ENCODE measurements at regions not wholly inside any gene's neighbourhood (a gene's known extent, or its start where the extent isn't known, plus 50 kb on each side); places are given as distances from the start of the nearest gene placed in this dataset.
"Not testable (repeated sequence)": the region's sequence is repeated elsewhere in the genome, so short reads cannot be mapped to it uniquely, and the experiment has no call there.

GRCh38 chr2:147311058-147311430, 533.8 kb upstream of the ACVR2A start:
- DNase-seq (ENCODE audit: low read depth in 4 of 4, low spot score in 1 of 4) = no peak

GRCh38 chr2:147310335-147311057, 534.3 kb upstream of the ACVR2A start:
- DNase-seq (ENCODE audit: low read depth in 4 of 4, low spot score in 1 of 4) = no peak

GRCh38 chr2:147297820-147298219, 547.0 kb upstream of the ACVR2A start:
- peak in 1 of 4 experiments; percentile 1 for DNase-seq (ENCODE audit: low read depth in 4 of 4, low spot score in 1 of 4)

GRCh38 chr2:147294825-147295392, 549.9 kb upstream of the ACVR2A start:
- DNase-seq (ENCODE audit: low read depth in 4 of 4, low spot score in 1 of 4) = no peak

GRCh38 chr2:147293991-147294824, 550.6 kb upstream of the ACVR2A start:
- DNase-seq (ENCODE audit: low read depth in 4 of 4, low spot score in 1 of 4) = no peak

GRCh38 chr2:147288131-147288530, 556.7 kb upstream of the ACVR2A start:
- DNase-seq (ENCODE audit: low read depth in 4 of 4, low spot score in 1 of 4) = no peak

- no peak for DNase-seq (ENCODE audit: low read depth in 4 of 4, low spot score in 1 of 4)
Measured at GRCh38 chr2:147275943-147276342, 568.9 kb upstream of the ACVR2A start.

GRCh38 chr2:147273628-147274027, 571.2 kb upstream of the ACVR2A start:
- DNase-seq (ENCODE audit: low read depth in 4 of 4, low spot score in 1 of 4) = no peak

- no peak for DNase-seq (ENCODE audit: low read depth in 4 of 4, low spot score in 1 of 4)
Measured at GRCh38 chr2:147273106-147273505, 571.7 kb upstream of the ACVR2A start.

GRCh38 chr2:147269581-147269980, 575.2 kb upstream of the ACVR2A start:
- not testable (repeated sequence) for DNase-seq (ENCODE audit: low read depth in 4 of 4, low spot score in 1 of 4)

- DNase-seq (ENCODE audit: low read depth in 4 of 4, low spot score in 1 of 4) = no peak
Measured at GRCh38 chr2:147260241-147260640, 584.6 kb upstream of the ACVR2A start.

GRCh38 chr2:147255812-147256211, 589.0 kb upstream of the ACVR2A start:
- no peak for DNase-seq (ENCODE audit: low read depth in 4 of 4, low spot score in 1 of 4)

GRCh38 chr2:147250652-147251356, 594.0 kb upstream of the ACVR2A start:
- no peak for DNase-seq (ENCODE audit: low read depth in 4 of 4, low spot score in 1 of 4)

GRCh38 chr2:147247749-147248148, 597.1 kb upstream of the ACVR2A start:
- DNase-seq (ENCODE audit: low read depth in 4 of 4, low spot score in 1 of 4) = no peak

GRCh38 chr2:147242445-147242844, 602.4 kb upstream of the ACVR2A start:
- DNase-seq (ENCODE audit: low read depth in 4 of 4, low spot score in 1 of 4) = no peak

GRCh38 chr2:147236601-147237000, 608.2 kb upstream of the ACVR2A start:
- DNase-seq (ENCODE audit: low read depth in 4 of 4, low spot score in 1 of 4) = no peak

- no peak for DNase-seq (ENCODE audit: low read depth in 4 of 4, low spot score in 1 of 4)
Measured at GRCh38 chr2:147232225-147232669, 612.6 kb upstream of the ACVR2A start.

GRCh38 chr2:147231607-147232006, 613.2 kb upstream of the ACVR2A start:
- DNase-seq (ENCODE audit: low read depth in 4 of 4, low spot score in 1 of 4) = no peak

- no peak for DNase-seq (ENCODE audit: low read depth in 4 of 4, low spot score in 1 of 4)
Measured at GRCh38 chr2:147231081-147231480, 613.7 kb upstream of the ACVR2A start.

- DNase-seq (ENCODE audit: low read depth in 4 of 4, low spot score in 1 of 4) = no peak
Measured at GRCh38 chr2:147227313-147227712, 617.5 kb upstream of the ACVR2A start.

- no peak for DNase-seq (ENCODE audit: low read depth in 4 of 4, low spot score in 1 of 4)
Measured at GRCh38 chr2:147224070-147224469, 620.8 kb upstream of the ACVR2A start.

All from stimulated activated CD4-positive, alpha-beta T cell treated with anti-CD3 and anti-CD28 coated beads, Interleukin-1b, Interleukin-23, amount 100 ng/mL, for 24 hours (primary cell).